Thyroid gland (tissue), 4 donors: ENCODE measurements at regions not wholly inside any gene's neighbourhood (a gene's known extent, or its start where the extent isn't known, plus 50 kb on each side); places are given as distances from the start of the nearest gene placed in this dataset.

ENCODE experiments used
- DNase-seq, 2 donors: peaks; one replicate each; pipeline ENCODE4 v3.0.0-alpha.2; 2019
- H3K27ac ChIP-seq, 3 donors: fragments of 200-600 bp; sonication (generic); 1 replicate in 2 of 3; 2 replicates in 1 of 3; pipeline ENCODE4 v1.5.1; 2016 to 2019; ENCODE audit warnings: mild to moderate bottlenecking in 1 of 3, moderate library complexity in 1 of 3
- H3K27me3 ChIP-seq: fragments of 200-600 bp; sonication (generic); one replicate; pipeline ENCODE4 v1.5.1; 2019
- H3K36me3 ChIP-seq, 2 donors: fragments of 200-600 bp; sonication (generic); one replicate each; pipeline ENCODE4 v1.5.1; 2016 to 2019
- H3K4me1 ChIP-seq, 2 donors: fragments of 200-600 bp; sonication (generic); one replicate each; pipeline ENCODE4 v1.5.1; 2017 to 2019
- H3K4me3 ChIP-seq, 3 donors: fragments of 200-600 bp; sonication (generic); replicated peaks in 1 of 3; 1 replicate in 2 of 3; 2 replicates in 1 of 3; pipeline ENCODE4 v1.5.1; 2016; ENCODE audit warnings: mild to moderate bottlenecking in 1 of 3
- H3K9me3 ChIP-seq: fragments of 200-600 bp; sonication (generic); one replicate; pipeline ENCODE4 v1.5.1; 2017
- POLR2A ChIP-seq, 2 donors: fragments of 450-650 bp; IDR thresholded peaks; one replicate each; pipeline ENCODE4 v1.6.1; 2017; ENCODE audit warnings: antibody characterized with exemption in 2 of 2, mild to moderate bottlenecking in 2 of 2, moderate library complexity in 1 of 2
- WGBS, 2 donors: methylation state at CpG; one replicate each; pipeline ENCODE4 v1.1.5; 2017; 5-methylcytosine and 5-hydroxymethylcytosine counted together
- intact Hi-C: fragments of 100-400 bp; cut with DNase I; formaldehyde crosslinking; loops from one replicate; pipeline ENCODE4 v1.15.1; 2023
- TF ChIP-seq, protein P1 (sequence below), 6 experiments: fragments of 200-600 bp in 3 of 6; fragments of 450-650 bp in 3 of 6; sonication (generic) in 3 of 6; IDR thresholded peaks; one replicate each; pipeline ENCODE4 v1.5.1; 2016 to 2019; ENCODE audit warnings: antibody characterized with exemption in 6 of 6, mild to moderate bottlenecking in 2 of 6, inconsistent platforms in 1 of 6, moderate library complexity in 1 of 6

DNA sequence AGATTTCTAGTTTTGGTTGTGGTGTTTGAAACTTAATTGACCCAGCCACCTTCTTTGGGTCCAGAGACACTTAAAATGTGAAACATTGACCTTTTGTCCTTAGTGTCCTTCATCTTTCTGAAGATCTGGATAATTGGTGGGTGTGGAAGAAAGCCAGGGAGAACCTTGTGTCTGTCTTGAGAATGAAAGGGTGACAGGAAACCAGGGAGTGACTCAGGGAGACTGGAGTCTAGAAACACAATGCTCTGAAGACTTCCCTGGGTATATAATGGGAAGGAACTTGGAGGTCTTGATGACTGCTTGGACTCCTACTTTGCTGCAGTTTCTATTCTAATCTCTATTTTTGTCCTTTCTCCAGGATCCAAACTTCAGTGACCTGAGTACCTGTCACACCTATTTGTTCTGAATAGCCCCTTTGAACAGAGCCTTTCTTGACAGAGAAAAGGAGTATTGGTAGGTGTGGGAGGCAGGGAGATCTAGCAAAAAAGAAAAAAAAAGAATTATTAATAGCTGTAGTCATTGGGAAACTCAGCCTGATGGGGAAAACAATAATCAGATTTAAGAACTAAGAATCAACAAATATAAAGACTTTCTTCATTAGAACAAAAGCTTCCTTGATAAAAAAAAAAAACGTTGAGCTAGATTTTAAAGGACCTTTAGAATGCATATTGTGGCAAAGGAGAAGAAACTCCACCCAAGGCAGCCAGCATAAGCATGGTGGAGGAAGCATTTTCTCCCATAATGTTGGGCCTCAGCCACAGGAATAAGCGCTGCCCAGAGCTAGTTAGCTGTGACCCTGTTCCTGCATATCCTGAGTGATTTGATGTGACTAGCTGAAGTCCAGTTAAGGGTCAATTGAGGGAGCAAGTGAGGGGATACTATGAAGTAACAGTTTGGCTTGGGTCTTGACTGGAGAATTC lies 77.9 kb upstream of the HOXC13 start:
- Histone ChIP-seq H3K36me3 (no peaks in the 10 kb centered on the region), H3K4me3 (no peak overlapping the region), H3K27ac (no peak overlapping the region), H3K4me1 (no peaks in the 10 kb centered on the region), H3K9me3 (no peaks in the 10 kb centered on the region), H3K27me3 (no peaks in the 10 kb centered on the region)
- intact Hi-C loops: no loop called here
- 62 to 64% methylated on average over 2 of the region's 2 CpGs for WGBS, 2 donors
- TF ChIP-seq POLR2A (IDR thresholded peaks at IDR 0.05): no peak
- TF ChIP-seq, protein P1, sequence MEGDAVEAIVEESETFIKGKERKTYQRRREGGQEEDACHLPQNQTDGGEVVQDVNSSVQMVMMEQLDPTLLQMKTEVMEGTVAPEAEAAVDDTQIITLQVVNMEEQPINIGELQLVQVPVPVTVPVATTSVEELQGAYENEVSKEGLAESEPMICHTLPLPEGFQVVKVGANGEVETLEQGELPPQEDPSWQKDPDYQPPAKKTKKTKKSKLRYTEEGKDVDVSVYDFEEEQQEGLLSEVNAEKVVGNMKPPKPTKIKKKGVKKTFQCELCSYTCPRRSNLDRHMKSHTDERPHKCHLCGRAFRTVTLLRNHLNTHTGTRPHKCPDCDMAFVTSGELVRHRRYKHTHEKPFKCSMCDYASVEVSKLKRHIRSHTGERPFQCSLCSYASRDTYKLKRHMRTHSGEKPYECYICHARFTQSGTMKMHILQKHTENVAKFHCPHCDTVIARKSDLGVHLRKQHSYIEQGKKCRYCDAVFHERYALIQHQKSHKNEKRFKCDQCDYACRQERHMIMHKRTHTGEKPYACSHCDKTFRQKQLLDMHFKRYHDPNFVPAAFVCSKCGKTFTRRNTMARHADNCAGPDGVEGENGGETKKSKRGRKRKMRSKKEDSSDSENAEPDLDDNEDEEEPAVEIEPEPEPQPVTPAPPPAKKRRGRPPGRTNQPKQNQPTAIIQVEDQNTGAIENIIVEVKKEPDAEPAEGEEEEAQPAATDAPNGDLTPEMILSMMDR (IDR thresholded peaks at IDR 0.05): no peak
- DNase-seq: no peak

DNA sequence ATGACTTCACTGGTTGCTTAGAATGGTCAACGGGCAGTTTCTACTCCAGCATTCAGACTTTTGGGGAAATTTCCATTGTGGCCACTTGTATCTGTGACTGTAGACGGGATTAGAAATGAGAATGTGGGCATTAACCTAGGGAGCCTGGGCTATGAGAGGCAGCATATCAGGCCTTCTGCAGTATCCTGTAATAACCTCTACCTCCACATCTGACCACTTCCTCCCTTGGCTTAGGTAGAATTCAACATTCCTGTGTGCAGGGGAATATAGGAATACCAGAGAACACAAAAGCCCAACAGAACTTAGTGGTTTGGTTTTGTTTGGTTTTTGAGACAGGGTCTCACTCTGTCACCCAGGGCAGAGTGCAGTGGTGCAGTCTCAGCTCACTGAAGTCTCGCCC lies 76.4 kb upstream of the HOXC13 start:
- intact Hi-C loops: no loop called here
- no peaks in the 10 kb centered on the region for H3K36me3 ChIP-seq
- no peak for DNase-seq
- no peaks in the 10 kb centered on the region for H3K9me3 ChIP-seq
- WGBS, 2 donors: 60 to 62% methylated on average over 3 of the region's 3 CpGs
- no peak overlapping the region for H3K27ac ChIP-seq
- no peaks in the 10 kb centered on the region for H3K27me3 ChIP-seq
- TF ChIP-seq, protein P1 (IDR thresholded peaks at IDR 0.05): no peak
- TF ChIP-seq POLR2A (IDR thresholded peaks at IDR 0.05): no peak
- H3K4me3 ChIP-seq: no peak overlapping the region
- H3K4me1 ChIP-seq: no peaks in the 10 kb centered on the region

- Histone ChIP-seq H3K9me3 (no peaks in the 10 kb centered on the region), H3K27ac (no peak overlapping the region), H3K36me3 (no peaks in the 10 kb centered on the region), H3K27me3 (no peaks in the 10 kb centered on the region), H3K4me3 (no peak overlapping the region), H3K4me1 (no peaks in the 10 kb centered on the region)
- TF ChIP-seq POLR2A (IDR thresholded peaks at IDR 0.05): no peak
- TF ChIP-seq, protein P1 (IDR thresholded peaks at IDR 0.05): no peak
- WGBS, 2 donors: 78 to 93% methylated on average over 2 of the region's 2 CpGs
- no peak for DNase-seq
- intact Hi-C loops: no loop called here
Measured at GRCh38 chr12:53862831-53863230, 75.8 kb upstream of the HOXC13 start.

DNA sequence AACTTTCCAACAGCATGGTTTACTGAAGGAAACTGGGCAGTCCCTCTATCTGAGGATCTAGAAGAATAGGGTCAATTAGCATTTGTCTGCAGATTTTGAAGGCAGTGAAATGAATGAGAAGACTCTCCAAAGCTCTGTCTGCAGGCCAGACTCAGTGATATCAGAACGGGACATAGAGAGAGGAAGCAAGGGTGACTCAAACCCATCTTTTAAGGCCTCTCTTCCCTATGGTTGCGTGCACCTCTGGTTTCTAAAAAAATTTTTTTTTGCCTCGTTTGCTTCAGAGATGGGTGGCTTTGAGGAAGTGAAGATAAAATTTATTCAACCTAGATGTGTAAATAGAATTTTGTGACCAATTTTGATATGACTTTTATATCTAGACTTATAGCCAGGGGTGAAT lies 71.9 kb upstream of the HOXC13 start:
- 75 to 81% methylated on average over 3 of the region's 3 CpGs for WGBS, 2 donors
- no peak overlapping the region for H3K27ac ChIP-seq
- TF ChIP-seq, protein P1 (IDR thresholded peaks at IDR 0.05): no peak
- no peak for TF ChIP-seq POLR2A (IDR thresholded peaks at IDR 0.05)
- no peaks in the 10 kb centered on the region for H3K27me3 ChIP-seq
- no peak overlapping the region for H3K4me3 ChIP-seq
- H3K4me1 ChIP-seq: no peaks in the 10 kb centered on the region
- no peaks in the 10 kb centered on the region for H3K9me3 ChIP-seq
- H3K36me3 ChIP-seq: no peaks in the 10 kb centered on the region
- no peak for DNase-seq
- intact Hi-C loops: no loop called here

DNA sequence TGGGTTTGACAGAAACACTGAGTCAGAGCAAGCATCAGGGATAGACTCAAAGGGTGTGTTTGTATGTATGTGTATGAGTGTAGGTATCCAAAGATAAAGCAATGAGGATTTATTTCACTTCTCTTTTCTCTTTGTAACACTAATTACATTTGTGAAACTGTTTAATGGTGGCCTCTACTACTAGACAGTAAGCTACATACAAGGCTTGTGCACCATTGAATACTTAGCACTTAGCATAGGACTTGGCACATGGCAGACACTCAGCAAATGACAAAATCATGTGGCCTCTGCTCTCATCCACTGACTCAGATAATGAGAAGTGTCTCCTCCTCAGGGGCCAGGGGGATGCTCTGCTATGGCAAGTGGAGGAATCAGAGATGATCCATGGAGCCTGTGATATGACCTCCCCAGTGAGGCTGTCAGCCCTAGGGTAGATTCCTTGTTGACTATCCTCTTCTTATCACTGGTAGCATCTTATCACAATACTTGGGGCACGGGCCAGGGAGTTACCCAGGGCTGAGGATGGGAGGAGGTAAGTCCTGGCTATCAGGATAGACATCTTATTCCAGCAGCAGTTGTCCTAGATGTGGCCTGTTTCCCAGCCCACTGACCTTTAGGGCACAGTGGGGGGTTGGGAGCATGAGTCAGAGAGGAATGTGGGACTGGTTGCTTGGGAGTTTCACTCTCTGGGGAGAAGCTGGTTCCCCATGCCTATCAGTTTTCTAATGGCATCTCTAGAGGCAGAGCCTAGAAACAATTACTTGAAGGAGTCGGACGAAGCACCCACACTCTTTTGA lies 71.2 kb upstream of the HOXC13 start:
- H3K27ac ChIP-seq: no peak overlapping the region
- TF ChIP-seq, protein P1 (IDR thresholded peaks at IDR 0.05): no peak
- no peak for TF ChIP-seq POLR2A (IDR thresholded peaks at IDR 0.05)
- intact Hi-C loops: no loop called here
- DNase-seq: no peak
- H3K4me1 ChIP-seq: no peaks in the 10 kb centered on the region
- no peaks in the 10 kb centered on the region for H3K9me3 ChIP-seq
- H3K4me3 ChIP-seq: no peak overlapping the region
- no peaks in the 10 kb centered on the region for H3K27me3 ChIP-seq
- H3K36me3 ChIP-seq: no peaks in the 10 kb centered on the region
- 20 to 31% methylated on average over 3 of the region's 3 CpGs for WGBS, 2 donors
